ENCODE measurements at regions not wholly inside any gene's neighbourhood (a gene's known extent, or its start where the extent isn't known, plus 50 kb on each side); places are given as distances from the start of the nearest gene placed in this dataset.

- no peak overlapping the region for H3K9ac ChIP-seq (ENCODE audit: low read length in 3 of 3)
- no peaks in the 10 kb centered on the region for H3K4me1 ChIP-seq (ENCODE audit: control insufficient read depth in 2 of 3, insufficient read depth in 2 of 3, low read depth in 1 of 3, low read length in 3 of 3)
- FAIRE-seq, result no peak
- TF ChIP-seq CTCF (IDR thresholded peaks at IDR 0.05; ENCODE audit: borderline replicate concordance, extremely low read depth, insufficient read depth), result no peak
- no peaks in the 10 kb centered on the region for H3K27me3 ChIP-seq (ENCODE audit: control insufficient read depth, insufficient read depth, low read length)
- no peaks in the 10 kb centered on the region for H3K36me3 ChIP-seq (ENCODE audit: control insufficient read depth in 2 of 3, insufficient read depth in 3 of 3, low read length in 3 of 3)
- H3K9me3 ChIP-seq (ENCODE audit: control insufficient read depth in 2 of 3, insufficient read depth in 1 of 3, low read length in 3 of 3), result no peaks in the 10 kb centered on the region
- intact Hi-C loops (cut with DNase I), result no loop called here
- H3K4me3 ChIP-seq (ENCODE audit: low read length in 3 of 3), result no peak overlapping the region
- no peak for DNase-seq
- H3K27ac ChIP-seq (ENCODE audit: low read depth in 2 of 2, low read length in 2 of 2), result no peak overlapping the region
Measured at GRCh38 chr11:80843266-80843974, 1402.6 kb upstream of the TENM4 start.

- H3K36me3 ChIP-seq (ENCODE audit: control insufficient read depth in 2 of 3, insufficient read depth in 3 of 3, low read length in 3 of 3), result no peaks in the 10 kb centered on the region
- FAIRE-seq, result no peak
- no peak for TF ChIP-seq CTCF (IDR thresholded peaks at IDR 0.05; ENCODE audit: borderline replicate concordance, extremely low read depth, insufficient read depth)
Measured at GRCh38 chr11:80842246-80842645, 1401.4 kb upstream of the TENM4 start.

GRCh38 chr11:80841675-80842074, 1400.8 kb upstream of the TENM4 start:
- intact Hi-C loops (cut with DNase I), result no loop called here
- Histone ChIP-seq H3K4me3 (ENCODE audit: low read length in 3 of 3) (no peak overlapping the region), H3K9ac (ENCODE audit: low read length in 3 of 3) (no peak overlapping the region), H3K9me3 (ENCODE audit: control insufficient read depth in 2 of 3, insufficient read depth in 1 of 3, low read length in 3 of 3) (no peaks in the 10 kb centered on the region), H3K27me3 (ENCODE audit: control insufficient read depth, insufficient read depth, low read length) (no peaks in the 10 kb centered on the region), H3K27ac (ENCODE audit: low read depth in 2 of 2, low read length in 2 of 2) (no peak overlapping the region), H3K36me3 (ENCODE audit: control insufficient read depth in 2 of 3, insufficient read depth in 3 of 3, low read length in 3 of 3) (no peaks in the 10 kb centered on the region), H3K4me1 (ENCODE audit: control insufficient read depth in 2 of 3, insufficient read depth in 2 of 3, low read depth in 1 of 3, low read length in 3 of 3) (no peaks in the 10 kb centered on the region)
- DNase-seq, result no peak
- TF ChIP-seq CTCF (IDR thresholded peaks at IDR 0.05; ENCODE audit: borderline replicate concordance, extremely low read depth, insufficient read depth), result no peak
- FAIRE-seq, result no peak

More at GRCh38 chr11:80842246-80842645, 1401.4 kb upstream of the TENM4 start:
- Histone ChIP-seq H3K9ac (ENCODE audit: low read length in 3 of 3) (no peak overlapping the region), H3K4me3 (ENCODE audit: low read length in 3 of 3) (no peak overlapping the region), H3K27ac (ENCODE audit: low read depth in 2 of 2, low read length in 2 of 2) (no peak overlapping the region), H3K9me3 (ENCODE audit: control insufficient read depth in 2 of 3, insufficient read depth in 1 of 3, low read length in 3 of 3) (no peaks in the 10 kb centered on the region), H3K27me3 (ENCODE audit: control insufficient read depth, insufficient read depth, low read length) (no peaks in the 10 kb centered on the region), H3K4me1 (ENCODE audit: control insufficient read depth in 2 of 3, insufficient read depth in 2 of 3, low read depth in 1 of 3, low read length in 3 of 3) (no peaks in the 10 kb centered on the region)
- intact Hi-C loops (cut with DNase I), result no loop called here
- DNase-seq, result no peak

GRCh38 chr11:80838153-80838552, 1397.3 kb upstream of the TENM4 start:
- Histone ChIP-seq H3K4me1 (ENCODE audit: control insufficient read depth in 2 of 3, insufficient read depth in 2 of 3, low read depth in 1 of 3, low read length in 3 of 3) (no peaks in the 10 kb centered on the region), H3K36me3 (ENCODE audit: control insufficient read depth in 2 of 3, insufficient read depth in 3 of 3, low read length in 3 of 3) (no peaks in the 10 kb centered on the region), H3K27me3 (ENCODE audit: control insufficient read depth, insufficient read depth, low read length) (no peaks in the 10 kb centered on the region), H3K9me3 (ENCODE audit: control insufficient read depth in 2 of 3, insufficient read depth in 1 of 3, low read length in 3 of 3) (no peaks in the 10 kb centered on the region), H3K27ac (ENCODE audit: low read depth in 2 of 2, low read length in 2 of 2) (no peak overlapping the region), H3K4me3 (ENCODE audit: low read length in 3 of 3) (no peak overlapping the region), H3K9ac (ENCODE audit: low read length in 3 of 3) (no peak overlapping the region)
- DNase-seq, result no peak
- intact Hi-C loops (cut with DNase I), result no loop called here
- TF ChIP-seq CTCF (IDR thresholded peaks at IDR 0.05; ENCODE audit: borderline replicate concordance, extremely low read depth, insufficient read depth), result no peak
- no peak for FAIRE-seq
